IMR-90 (cell line): ENCODE measurements at regions not wholly inside any gene's neighbourhood (a gene's known extent, or its start where the extent isn't known, plus 50 kb on each side); places are given as distances from the start of the nearest gene placed in this dataset.

Experiments
- ATAC-seq: fragments of 200-7000 bp; cut with Tn5 transposase; 2 replicates; pipeline ENCODE4 v1.9.1; 2020; ENCODE audit warnings: low read depth, mild to moderate bottlenecking, moderate library complexity
- BruUV-seq: library from RNA; stranded (reverse); fragments of 400-500 nt; replicated peaks from 2 replicates; lab custom pipeline; 2021; lab: Mats Ljungman, UMichigan
- CTCF ChIA-PET: fragments of 300-600 bp; formaldehyde crosslinking; extraction: SDS; loops from one replicate; lab custom pipeline; 2021; ENCODE audit warnings: antibody characterized with exemption; lab: Yijun Ruan, JAX
- POLR2A ChIA-PET: fragments of 300-600 bp; sonication (Branson Sonifier 250); formaldehyde crosslinking; loops from one replicate; lab custom pipeline; 2022; ENCODE audit warnings: antibody characterized with exemption; ENCODE audit not compliant: unreplicated experiment; lab: Charles Lee
- DNase-seq: peaks from one replicate; pipeline ENCODE4 v3.0.0; 2013
- H2AFZ ChIP-seq: replicated peaks from 2 replicates; pipeline ENCODE3; 2013; ENCODE audit warnings: low read length, mild to moderate bottlenecking; ENCODE audit not compliant: poor library complexity
- H2AK5ac ChIP-seq: 2 replicates; pipeline ENCODE4 v1.6.1; 2013; ENCODE audit warnings: low read depth, low read length, inconsistent platforms
- H2AK9ac ChIP-seq: replicated peaks from 2 replicates; pipeline ENCODE3; 2013; ENCODE audit warnings: mild to moderate bottlenecking, low read depth, low read length, moderate library complexity; ENCODE audit not compliant: poor library complexity
- H2BK120ac ChIP-seq: 2 replicates; pipeline ENCODE4 v1.6.1; 2013; ENCODE audit warnings: low read depth, low read length, inconsistent platforms
- H2BK15ac ChIP-seq: 3 replicates; pipeline ENCODE4 v1.6.1; 2013; ENCODE audit warnings: low read depth, low read length, inconsistent platforms
- H2BK20ac ChIP-seq: 2 replicates; pipeline ENCODE4 v1.6.1; 2013; ENCODE audit warnings: low read depth, mild to moderate bottlenecking, inconsistent platforms, low read length, moderate library complexity
- H2BK5ac ChIP-seq: 2 replicates; pipeline ENCODE4 v1.6.1; 2013; ENCODE audit warnings: mild to moderate bottlenecking, low read depth, low read length, inconsistent platforms; ENCODE audit not compliant: poor library complexity, severe bottlenecking
- H3K14ac ChIP-seq: replicated peaks from 2 replicates; pipeline ENCODE4 v1.6.1; 2013; ENCODE audit warnings: low read depth, low read length, inconsistent platforms
- H3K18ac ChIP-seq: 2 replicates; pipeline ENCODE4 v1.6.1; 2013; ENCODE audit warnings: low read depth, low read length, control low read depth
- H3K23ac ChIP-seq: 2 replicates; pipeline ENCODE4 v1.6.1; 2013; ENCODE audit warnings: low read depth, low read length, inconsistent platforms
- H3K27ac ChIP-seq: 2 replicates; pipeline ENCODE4 v1.5.1; 2013; ENCODE audit warnings: mild to moderate bottlenecking, control low read depth, low read length; ENCODE audit not compliant: insufficient read depth
- H3K27me3 ChIP-seq: 2 replicates; pipeline ENCODE4 v1.6.1; 2013; ENCODE audit warnings: low read length; ENCODE audit not compliant: control insufficient read depth, insufficient read depth
- H3K36me3 ChIP-seq: 2 replicates; pipeline ENCODE4 v1.6.1; 2013; ENCODE audit warnings: low read length, mixed read lengths; ENCODE audit not compliant: control insufficient read depth, insufficient read depth
- H3K4ac ChIP-seq: 2 replicates; pipeline ENCODE4 v1.6.1; 2013; ENCODE audit warnings: low read depth, low read length, inconsistent platforms
- H3K4me1 ChIP-seq: 2 replicates; pipeline ENCODE4 v1.6.1; 2013; ENCODE audit warnings: low read length, mixed read lengths; ENCODE audit not compliant: control insufficient read depth, insufficient read depth
- H3K4me2 ChIP-seq: 2 replicates; pipeline ENCODE4 v1.6.1; 2013; ENCODE audit warnings: low read depth, mild to moderate bottlenecking, control low read depth, low read length, moderate library complexity
- H3K4me3 ChIP-seq: 2 replicates; pipeline ENCODE4 v1.5.1; 2013; ENCODE audit warnings: low read depth, mild to moderate bottlenecking, control low read depth, low read length, moderate library complexity; ENCODE audit not compliant: insufficient read depth
- H3K56ac ChIP-seq: 2 replicates; pipeline ENCODE4 v1.6.1; 2013; ENCODE audit warnings: low read length, inconsistent platforms; ENCODE audit not compliant: insufficient read depth; ENCODE audit errors: extremely low read depth
- H3K79me1 ChIP-seq, 2 experiments: 2 replicates each; pipeline ENCODE4 v1.6.1; 2013; ENCODE audit warnings: low read length in 2 of 2, inconsistent platforms in 1 of 2, low read depth in 1 of 2
- H3K9ac ChIP-seq: 2 replicates; pipeline ENCODE4 v1.6.1; 2013; ENCODE audit warnings: low read depth, low read length, control low read depth
- H3K9me1 ChIP-seq: 2 replicates; pipeline ENCODE4 v1.6.1; 2013; ENCODE audit warnings: low read length, inconsistent platforms; ENCODE audit not compliant: insufficient read depth
- H3K9me3 ChIP-seq: 2 replicates; pipeline ENCODE4 v1.6.1; 2013; ENCODE audit warnings: low read length; ENCODE audit not compliant: control insufficient read depth, insufficient read depth
- H4K20me1 ChIP-seq: 2 replicates; pipeline ENCODE4 v1.6.1; 2013; ENCODE audit warnings: low read length, inconsistent platforms; ENCODE audit not compliant: insufficient read depth
- H4K5ac ChIP-seq: 2 replicates; pipeline ENCODE4 v1.6.1; 2013; ENCODE audit warnings: mild to moderate bottlenecking, low read depth, low read length, control low read depth
- H4K8ac ChIP-seq, 2 experiments: 2 replicates each; pipeline ENCODE4 v1.6.1; 2013; ENCODE audit warnings: low read depth in 2 of 2, low read length in 2 of 2, control low read depth in 1 of 2, inconsistent platforms in 1 of 2
- H4K91ac ChIP-seq: 2 replicates; pipeline ENCODE4 v1.6.1; 2013; ENCODE audit warnings: low read depth, low read length, inconsistent platforms; ENCODE audit not compliant: insufficient read depth
- CEBPB ChIP-seq: IDR thresholded peaks from 2 replicates; pipeline ENCODE4 v1.6.1; 2012; ENCODE audit warnings: low read depth, low read length, improper control_type of control experiment
- ELK1 ChIP-seq: fragments of 150-350 bp; IDR thresholded peaks from 2 replicates; pipeline ENCODE4 v1.6.1; 2016; ENCODE audit warnings: low read depth, mild to moderate bottlenecking, low read length, moderate library complexity, borderline replicate concordance
- FOS ChIP-seq: fragments of 150-350 bp; IDR thresholded peaks from 2 replicates; pipeline ENCODE4 v1.6.1; 2016; ENCODE audit warnings: low read depth, low read length
- NFE2L2 ChIP-seq: fragments of 150-350 bp; IDR thresholded peaks from 2 replicates; pipeline ENCODE4 v1.6.1; 2016; ENCODE audit warnings: low read depth, mild to moderate bottlenecking, low read length
- POLR2A ChIP-seq: IDR thresholded peaks from 2 replicates; pipeline ENCODE4 v1.6.1; 2012; ENCODE audit warnings: mild to moderate bottlenecking, low read depth, low read length
- RFX5 ChIP-seq: IDR thresholded peaks from 2 replicates; pipeline ENCODE4 v1.8.0; 2012; ENCODE audit warnings: low read depth, mild to moderate bottlenecking, low read length, moderate library complexity
- WGBS, 2 experiments: methylation state at CpG; one replicate each; pipeline versions ENCODE4 v1.1.5 to v1.1.7; 2013; ENCODE audit warnings: missing lambda C conversion rate in 2 of 2; ENCODE audit not compliant: insufficient read length in 1 of 2; ENCODE audit errors: extremely low coverage in 2 of 2; 5-methylcytosine and 5-hydroxymethylcytosine counted together
- dilution Hi-C: fragments of 300-500 bp; cut with HindIII; formaldehyde crosslinking; loops from one replicate; pipeline ENCODE4 v1.14.3; 2018; ENCODE audit warnings: low sequenced_read_pairs; ENCODE audit not compliant: unreplicated experiment
- in situ Hi-C: fragments of 300-500 bp; cut with MboI; formaldehyde crosslinking; loops from 3 replicates; pipeline ENCODE4 v1.14.3; 2019; ENCODE audit warnings: low sequenced_read_pairs, inconsistent platforms, mixed read lengths
- intact Hi-C: fragments of 100-400 bp; cut with micrococcal nuclease; formaldehyde crosslinking; loops from 2 replicates; pipeline ENCODE4 v1.10.0; 2022
- TF ChIP-seq, protein P1 (sequence below): fragments of 150-350 bp; IDR thresholded peaks from 2 replicates; pipeline ENCODE4 v1.6.1; 2017; ENCODE audit warnings: mild to moderate bottlenecking, antibody characterized with exemption, low read length, low read depth

DNA sequence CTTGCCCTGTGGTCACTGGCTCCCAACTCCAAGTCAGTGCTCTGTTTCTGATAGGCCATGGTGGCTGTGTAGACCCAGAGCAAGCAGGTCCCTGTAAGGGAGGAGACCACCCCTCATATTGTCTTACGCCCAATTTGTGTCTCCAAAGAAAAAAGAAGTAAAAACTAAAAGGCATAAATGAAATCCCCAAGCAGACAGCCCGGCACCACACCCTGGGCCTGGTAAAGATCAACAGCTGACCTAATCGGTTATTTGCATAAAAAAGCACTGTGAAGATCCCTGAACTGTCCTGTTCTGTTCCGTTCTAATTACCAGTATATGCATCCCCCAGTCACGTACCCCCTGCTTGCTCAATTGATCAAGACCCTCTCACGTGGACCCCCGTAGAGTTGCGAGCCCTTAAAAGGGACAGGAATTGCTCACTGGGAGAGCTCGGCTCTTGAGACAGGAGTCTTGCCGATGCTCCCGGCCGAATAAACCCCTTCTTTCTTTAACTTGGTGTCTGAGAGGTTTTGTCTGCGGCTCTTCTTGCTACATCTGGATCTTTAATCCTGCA lies 364.1 kb upstream of the HS6ST1 start:
- Histone ChIP-seq H2BK5ac (no peak overlapping the region), H2AFZ (no peak overlapping the region), H3K36me3 (no peaks in the 10 kb centered on the region), H3K27ac (no peak overlapping the region), H3K79me1 (no peaks in the 10 kb centered on the region), H3K4me3 (no peak overlapping the region), H3K4me1 (no peaks in the 10 kb centered on the region), H3K4ac (no peak overlapping the region), H2BK15ac (no peak overlapping the region), H4K8ac (no peak overlapping the region), H3K9ac (no peak overlapping the region), H3K4me2 (no peak overlapping the region), H2AK9ac (no peak overlapping the region), H3K9me1 (no peaks in the 10 kb centered on the region), H2BK120ac (no peak overlapping the region), H4K91ac (no peak overlapping the region), H2BK20ac (no peak overlapping the region), H4K20me1 (no peaks in the 10 kb centered on the region), H3K56ac (no peak overlapping the region), H2AK5ac (no peak overlapping the region), H4K5ac (no peak overlapping the region), H3K27me3 (peaks cover 10% of the 10 kb centered on the region; the same call in 1 of the 2 replicates), H3K23ac (no peak overlapping the region), H3K9me3 (no peaks in the 10 kb centered on the region), H3K18ac (no peak overlapping the region), H3K14ac (no peak overlapping the region)
- ChIA-PET POLR2A (no interaction called here), CTCF (no interaction called here)
- BruUV-seq: no TSS peak
- ATAC-seq (no peak), DNase-seq (no peak)
- TF ChIP-seq POLR2A: no peak
- TF ChIP-seq RFX5: no peak
- TF ChIP-seq CEBPB: no peak
- TF ChIP-seq, protein P1, sequence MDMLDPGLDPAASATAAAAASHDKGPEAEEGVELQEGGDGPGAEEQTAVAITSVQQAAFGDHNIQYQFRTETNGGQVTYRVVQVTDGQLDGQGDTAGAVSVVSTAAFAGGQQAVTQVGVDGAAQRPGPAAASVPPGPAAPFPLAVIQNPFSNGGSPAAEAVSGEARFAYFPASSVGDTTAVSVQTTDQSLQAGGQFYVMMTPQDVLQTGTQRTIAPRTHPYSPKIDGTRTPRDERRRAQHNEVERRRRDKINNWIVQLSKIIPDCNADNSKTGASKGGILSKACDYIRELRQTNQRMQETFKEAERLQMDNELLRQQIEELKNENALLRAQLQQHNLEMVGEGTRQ: no peak
- TF ChIP-seq NFE2L2: no peak
- no peak for TF ChIP-seq FOS
- no peak for TF ChIP-seq ELK1
- dilution Hi-C loops: no loop called here
- WGBS, 2 experiments: 80% methylated on average over 6 of the region's 13 CpGs; no CpG with 5 or more reads in 1 of the 2 experiments
- intact Hi-C loops: no loop called here
- in situ Hi-C loops: no loop called here
